MM.1S (cell line): ENCODE measurements at regions not wholly inside any gene's neighbourhood (a gene's known extent, or its start where the extent isn't known, plus 50 kb on each side); places are given as distances from the start of the nearest gene placed in this dataset.

Experiments used
- EZH2 ChIP-seq: fragments of 300-600 bp; sonication (generic); optimal IDR thresholded peaks from 2 replicates; pipeline ENCODE3; 2017; ENCODE audit warnings: low read depth, mild to moderate bottlenecking, antibody characterized with exemption, low read length, mixed read lengths
- TF ChIP-seq, protein P1 (sequence below): fragments of 300-600 bp; sonication (generic); IDR thresholded peaks from 2 replicates; pipeline ENCODE4 v1.5.1; 2016; ENCODE audit warnings: antibody characterized with exemption, low read length, mixed read lengths

DNA sequence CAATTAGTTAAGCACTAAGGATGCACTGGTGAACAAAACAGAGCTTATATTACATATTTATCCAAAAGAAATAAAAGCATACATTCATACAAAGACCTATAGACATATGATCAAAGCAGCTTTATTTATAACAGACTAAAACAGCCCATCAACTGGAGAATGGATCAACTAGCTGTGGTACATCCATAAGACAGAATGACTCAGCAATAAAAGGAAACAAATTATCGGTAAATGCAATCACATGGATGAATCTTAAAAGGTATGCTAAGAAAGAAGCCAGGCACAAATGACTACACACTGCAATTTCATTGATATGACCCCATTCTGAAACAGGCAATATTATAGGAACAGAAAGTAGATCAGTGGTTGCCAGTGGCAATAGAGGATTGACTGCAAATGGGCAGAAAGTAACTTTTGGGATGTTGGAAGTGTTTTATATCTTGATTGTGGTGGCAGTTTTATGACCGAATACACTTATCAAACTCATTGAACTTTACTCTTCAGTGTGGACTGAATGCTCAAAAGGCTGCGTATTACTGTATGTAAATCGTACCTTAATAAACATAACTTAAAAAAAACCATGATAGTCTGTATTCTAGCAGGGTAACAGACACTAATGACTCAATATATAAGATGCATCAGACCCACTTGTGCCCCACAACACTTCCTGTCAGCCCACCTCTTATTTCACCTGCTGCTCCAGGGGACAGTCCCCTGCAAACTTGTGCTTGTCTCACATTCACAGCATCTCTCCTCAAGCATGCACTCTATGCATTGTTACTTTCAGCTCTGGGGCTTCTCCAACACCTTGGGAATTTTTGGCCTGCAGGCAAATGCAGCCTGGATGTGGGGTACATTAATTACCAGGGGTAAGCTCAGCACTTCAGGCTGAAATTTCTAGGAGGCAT lies 59.1 kb downstream of the MID1IP1 start:
- TF ChIP-seq, protein P1, sequence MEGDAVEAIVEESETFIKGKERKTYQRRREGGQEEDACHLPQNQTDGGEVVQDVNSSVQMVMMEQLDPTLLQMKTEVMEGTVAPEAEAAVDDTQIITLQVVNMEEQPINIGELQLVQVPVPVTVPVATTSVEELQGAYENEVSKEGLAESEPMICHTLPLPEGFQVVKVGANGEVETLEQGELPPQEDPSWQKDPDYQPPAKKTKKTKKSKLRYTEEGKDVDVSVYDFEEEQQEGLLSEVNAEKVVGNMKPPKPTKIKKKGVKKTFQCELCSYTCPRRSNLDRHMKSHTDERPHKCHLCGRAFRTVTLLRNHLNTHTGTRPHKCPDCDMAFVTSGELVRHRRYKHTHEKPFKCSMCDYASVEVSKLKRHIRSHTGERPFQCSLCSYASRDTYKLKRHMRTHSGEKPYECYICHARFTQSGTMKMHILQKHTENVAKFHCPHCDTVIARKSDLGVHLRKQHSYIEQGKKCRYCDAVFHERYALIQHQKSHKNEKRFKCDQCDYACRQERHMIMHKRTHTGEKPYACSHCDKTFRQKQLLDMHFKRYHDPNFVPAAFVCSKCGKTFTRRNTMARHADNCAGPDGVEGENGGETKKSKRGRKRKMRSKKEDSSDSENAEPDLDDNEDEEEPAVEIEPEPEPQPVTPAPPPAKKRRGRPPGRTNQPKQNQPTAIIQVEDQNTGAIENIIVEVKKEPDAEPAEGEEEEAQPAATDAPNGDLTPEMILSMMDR = no peak
- no peak for TF ChIP-seq EZH2
